ENCODE measurements at regions not wholly inside any gene's neighbourhood (a gene's known extent, or its start where the extent isn't known, plus 50 kb on each side); places are given as distances from the start of the nearest gene placed in this dataset.

DNA sequence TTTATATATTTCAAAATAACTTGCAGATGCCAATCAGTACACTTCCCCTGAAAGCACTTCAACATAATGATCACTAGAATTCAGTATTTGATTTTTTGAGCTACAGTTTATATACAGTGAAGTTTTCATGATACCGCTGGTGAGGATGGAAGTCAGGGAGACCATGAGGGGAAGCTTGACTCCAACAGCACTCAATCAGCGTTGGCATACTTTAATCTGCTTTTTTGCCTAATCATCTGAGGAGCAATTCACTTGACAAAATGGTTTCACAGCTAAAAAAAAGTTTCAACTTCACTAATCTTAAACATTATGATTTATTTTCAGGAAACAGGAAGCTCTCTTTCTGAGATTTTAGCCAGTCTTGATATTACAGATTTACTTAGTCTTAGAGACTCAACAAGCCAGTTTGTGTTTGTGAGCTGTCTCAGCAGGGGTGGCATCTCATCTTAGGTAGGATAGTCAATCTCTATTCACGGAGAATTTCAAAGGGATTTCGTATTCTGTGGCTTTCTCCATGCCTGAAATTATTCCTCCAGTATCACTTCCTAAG is 111.4 kb upstream of the ARRDC3 start:
- TF ChIP-seq, protein P1, sequence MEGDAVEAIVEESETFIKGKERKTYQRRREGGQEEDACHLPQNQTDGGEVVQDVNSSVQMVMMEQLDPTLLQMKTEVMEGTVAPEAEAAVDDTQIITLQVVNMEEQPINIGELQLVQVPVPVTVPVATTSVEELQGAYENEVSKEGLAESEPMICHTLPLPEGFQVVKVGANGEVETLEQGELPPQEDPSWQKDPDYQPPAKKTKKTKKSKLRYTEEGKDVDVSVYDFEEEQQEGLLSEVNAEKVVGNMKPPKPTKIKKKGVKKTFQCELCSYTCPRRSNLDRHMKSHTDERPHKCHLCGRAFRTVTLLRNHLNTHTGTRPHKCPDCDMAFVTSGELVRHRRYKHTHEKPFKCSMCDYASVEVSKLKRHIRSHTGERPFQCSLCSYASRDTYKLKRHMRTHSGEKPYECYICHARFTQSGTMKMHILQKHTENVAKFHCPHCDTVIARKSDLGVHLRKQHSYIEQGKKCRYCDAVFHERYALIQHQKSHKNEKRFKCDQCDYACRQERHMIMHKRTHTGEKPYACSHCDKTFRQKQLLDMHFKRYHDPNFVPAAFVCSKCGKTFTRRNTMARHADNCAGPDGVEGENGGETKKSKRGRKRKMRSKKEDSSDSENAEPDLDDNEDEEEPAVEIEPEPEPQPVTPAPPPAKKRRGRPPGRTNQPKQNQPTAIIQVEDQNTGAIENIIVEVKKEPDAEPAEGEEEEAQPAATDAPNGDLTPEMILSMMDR (IDR thresholded peaks at IDR 0.05), result no peak
- no peak for TF ChIP-seq ZFX (IDR thresholded peaks at IDR 0.05; ENCODE audit: borderline replicate concordance)
